HG02885 (cell line): ENCODE measurements at regions not wholly inside any gene's neighbourhood (a gene's known extent, or its start where the extent isn't known, plus 50 kb on each side); places are given as distances from the start of the nearest gene placed in this dataset.
"Not testable (repeated sequence)": the region's sequence is repeated elsewhere in the genome, so short reads cannot be mapped to it uniquely, and the experiment has no call there.

Experiments used
- ATAC-seq: cut with Tn5 transposase; IDR thresholded peaks from one replicate; pipeline ENCODE4 v1.9.1; 2021; ENCODE audit warnings: mild to moderate bottlenecking; ENCODE audit not compliant: unreplicated experiment, poor library complexity

GRCh38 chr5:154702477-154702876, 52.7 kb upstream of the LARP1 start:
- ATAC-seq, result no peak

DNA sequence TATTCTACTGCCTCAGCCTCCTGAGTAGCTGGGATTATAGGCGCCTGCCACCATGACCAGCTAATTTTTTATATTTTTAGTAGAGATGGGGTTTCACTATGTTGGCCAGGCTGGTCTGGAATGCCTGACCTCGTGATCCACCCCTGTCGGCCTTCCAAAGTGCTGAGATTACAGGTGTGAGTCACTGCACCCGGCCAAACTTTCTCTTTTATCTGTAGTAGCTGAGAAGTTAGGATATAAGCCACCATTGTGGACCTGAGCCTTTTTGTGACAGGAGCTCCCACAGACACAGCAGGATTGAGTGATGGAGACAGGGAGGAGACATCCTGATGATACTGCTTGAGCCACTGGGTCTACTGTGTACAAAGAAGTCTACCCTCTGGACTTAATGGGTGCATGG, 53.5 kb upstream of the LARP1 start:
- ATAC-seq, result not testable (repeated sequence)

- ATAC-seq, result no peak
Observed at GRCh38 chr5:154701181-154701580, 54.0 kb upstream of the LARP1 start.

- ATAC-seq, result not testable (repeated sequence)
Observed at GRCh38 chr5:154700289-154700928, 54.8 kb upstream of the LARP1 start.

DNA sequence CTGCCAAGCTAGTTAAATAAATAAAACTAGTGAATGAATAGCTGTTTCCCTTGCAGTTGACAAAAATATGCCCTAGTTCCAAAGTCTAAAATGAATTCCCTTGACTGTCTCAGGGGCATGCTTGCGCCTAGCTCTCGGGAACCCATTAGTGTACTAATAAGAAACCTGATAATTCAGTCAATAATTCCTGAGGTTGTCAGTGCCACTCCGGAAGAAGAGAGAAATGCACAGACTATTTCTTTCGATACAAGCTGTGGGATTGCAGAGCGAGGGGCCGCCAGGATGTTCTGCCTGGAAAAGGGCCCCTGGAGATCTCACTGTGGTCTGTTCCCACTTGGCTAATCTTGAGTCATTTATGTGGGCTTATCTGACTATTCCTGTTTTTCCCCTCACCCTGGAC, 56.4 kb upstream of the LARP1 start:
- no peak for ATAC-seq

DNA sequence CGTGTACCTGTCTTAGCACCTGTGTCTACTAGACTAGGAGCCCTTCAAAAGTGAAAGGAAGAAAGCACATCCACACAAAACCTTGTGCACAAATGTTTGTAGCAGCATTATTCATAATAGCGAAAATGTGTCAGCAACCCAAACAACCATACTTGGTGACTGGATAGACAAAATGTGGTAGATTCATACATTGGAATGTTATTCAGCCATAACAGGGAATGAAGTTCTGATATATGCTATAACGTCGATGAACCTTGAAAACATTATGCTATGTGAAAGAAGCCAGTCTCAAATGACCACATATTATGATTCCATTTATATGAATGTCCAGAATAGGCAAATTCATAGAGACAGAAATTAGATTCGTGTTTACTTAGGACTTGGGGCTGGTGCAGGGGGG, 57.8 kb upstream of the LARP1 start:
- ATAC-seq, result no peak

DNA sequence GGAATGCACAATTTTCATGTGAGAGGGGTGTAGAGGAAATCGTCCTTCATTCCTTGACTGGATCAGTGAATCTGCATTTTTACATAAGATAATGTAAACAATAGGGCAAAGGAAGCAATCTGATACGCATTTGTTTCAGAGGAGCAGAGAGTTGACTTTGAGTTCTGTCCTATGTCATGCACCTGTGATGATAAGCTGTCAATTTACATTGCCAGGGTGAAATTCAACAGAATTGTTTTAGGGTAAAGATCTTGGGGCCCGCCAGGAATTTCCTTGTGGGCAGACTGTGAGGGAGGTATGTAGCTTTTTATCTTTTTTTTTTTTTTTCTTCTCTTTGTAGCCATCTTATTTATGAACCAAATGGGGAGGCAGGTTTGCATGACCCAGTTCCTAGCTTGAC, 58.3 kb upstream of the LARP1 start:
- no peak for ATAC-seq

DNA sequence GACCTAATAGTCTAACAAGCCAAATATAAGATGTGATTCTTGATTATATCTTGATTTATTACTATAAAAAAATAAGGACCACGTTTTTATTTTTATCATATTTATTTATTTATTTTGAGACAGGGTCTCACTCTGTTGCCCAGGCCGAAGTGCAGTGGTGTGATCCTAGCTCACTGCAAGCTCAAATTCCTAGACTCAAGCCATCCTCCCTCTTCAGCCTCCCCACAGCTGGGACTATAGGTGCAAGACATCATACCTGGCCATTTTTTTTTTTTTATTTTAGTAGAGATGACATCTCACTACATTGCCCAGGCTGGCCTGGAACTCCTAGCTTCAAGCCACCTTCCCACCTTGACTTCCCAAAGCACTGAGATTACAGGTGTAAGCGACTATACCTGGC, 61.0 kb upstream of the LARP1 start:
- ATAC-seq, result no peak

- ATAC-seq, result no peak
Observed at GRCh38 chr5:154690488-154690887, 64.7 kb upstream of the LARP1 start.

DNA sequence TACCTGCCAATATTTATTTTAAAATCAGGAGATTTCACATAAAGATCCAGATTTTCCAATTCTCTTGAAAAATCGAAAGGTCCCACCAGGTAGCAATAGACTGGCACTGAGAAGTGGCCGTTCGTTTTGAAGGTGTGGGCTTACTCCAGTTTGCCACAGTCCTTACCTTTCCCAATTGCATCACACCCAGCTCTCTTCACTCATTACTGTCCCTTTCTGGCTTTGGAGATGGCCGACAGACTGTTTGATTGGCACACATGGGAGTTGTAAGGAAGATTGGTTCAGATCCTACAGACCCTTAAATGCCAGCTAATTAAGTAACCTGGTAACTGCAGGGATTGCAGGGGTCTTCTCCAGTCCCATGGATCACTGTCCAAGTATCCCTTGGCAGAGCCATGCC, 68.7 kb upstream of the LARP1 start:
- ATAC-seq, result no peak

- ATAC-seq, result peak; percentile 49
Observed at GRCh38 chr5:154683101-154683880, 71.9 kb upstream of the LARP1 start.

DNA sequence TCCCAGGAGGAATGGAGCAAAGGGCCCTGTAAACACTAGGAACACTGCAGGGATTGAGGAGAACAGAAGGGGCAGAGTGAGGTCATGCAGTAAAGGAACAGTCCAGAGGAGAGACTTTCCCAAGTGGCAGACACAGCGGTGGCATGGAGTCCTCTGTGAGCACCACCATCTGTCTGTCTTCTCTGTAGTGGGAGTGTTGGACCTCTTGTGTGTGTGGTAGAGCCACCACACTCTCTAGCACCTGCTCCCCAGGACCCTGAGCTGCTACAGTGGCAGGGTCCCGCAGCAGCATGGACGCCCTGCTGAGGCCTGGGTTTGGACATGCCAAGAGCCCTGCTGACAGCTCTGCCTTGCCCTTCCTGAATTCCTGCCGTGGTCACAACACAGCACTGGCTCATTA, 75.7 kb upstream of the LARP1 start:
- no peak for ATAC-seq

GRCh38 chr5:154677921-154678320, 77.3 kb upstream of the LARP1 start:
- no peak for ATAC-seq

- ATAC-seq, result no peak
Observed at GRCh38 chr5:154676508-154676907, 78.7 kb upstream of the LARP1 start.

- no peak for ATAC-seq
Observed at GRCh38 chr5:154674029-154674428, 81.1 kb upstream of the LARP1 start.

- ATAC-seq, result no peak
Observed at GRCh38 chr5:154673506-154673905, 81.7 kb upstream of the LARP1 start.

DNA sequence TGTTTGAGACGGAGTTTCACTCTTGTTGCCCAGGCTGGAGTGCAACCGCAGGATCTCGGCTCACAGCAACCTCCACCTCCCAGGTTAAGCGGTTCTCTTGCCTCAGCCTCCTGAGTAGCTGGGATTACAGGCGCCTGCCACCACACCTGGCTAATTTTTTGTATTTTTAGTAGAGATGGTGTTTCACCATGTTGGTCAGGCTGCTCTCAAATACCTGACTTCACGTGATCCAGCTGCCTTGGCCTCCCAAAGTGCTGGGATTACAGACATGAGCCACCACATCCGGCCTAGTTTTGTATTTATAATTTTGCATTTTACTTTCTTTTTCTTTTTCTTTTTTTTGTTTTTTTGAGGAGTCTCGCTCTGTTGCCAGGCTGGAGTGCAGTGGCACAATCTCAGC, 85.3 kb upstream of the LARP1 start:
- not testable (repeated sequence) for ATAC-seq

- no peak for ATAC-seq
Observed at GRCh38 chr5:154669402-154669801, 85.8 kb upstream of the LARP1 start.

DNA sequence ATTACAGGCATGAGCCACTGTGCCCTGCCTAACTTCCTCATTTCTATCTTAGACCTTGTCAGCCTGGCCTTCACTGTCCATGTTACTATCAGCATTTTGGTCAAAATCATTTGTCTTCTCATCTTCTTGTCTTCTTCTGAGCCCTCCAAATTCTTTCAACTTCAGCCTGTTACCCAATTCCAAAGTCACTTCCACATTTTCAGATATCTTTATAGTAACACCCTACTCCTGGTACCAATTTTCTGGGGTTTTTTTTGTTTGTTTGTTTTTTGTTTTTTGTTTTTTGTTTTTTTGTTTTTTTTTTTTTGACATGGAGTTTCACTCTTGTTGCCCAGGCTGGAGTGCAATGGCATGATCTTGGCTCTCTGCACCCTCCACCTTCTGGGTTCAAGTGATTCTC, 90.3 kb upstream of the LARP1 start:
- no peak for ATAC-seq

DNA sequence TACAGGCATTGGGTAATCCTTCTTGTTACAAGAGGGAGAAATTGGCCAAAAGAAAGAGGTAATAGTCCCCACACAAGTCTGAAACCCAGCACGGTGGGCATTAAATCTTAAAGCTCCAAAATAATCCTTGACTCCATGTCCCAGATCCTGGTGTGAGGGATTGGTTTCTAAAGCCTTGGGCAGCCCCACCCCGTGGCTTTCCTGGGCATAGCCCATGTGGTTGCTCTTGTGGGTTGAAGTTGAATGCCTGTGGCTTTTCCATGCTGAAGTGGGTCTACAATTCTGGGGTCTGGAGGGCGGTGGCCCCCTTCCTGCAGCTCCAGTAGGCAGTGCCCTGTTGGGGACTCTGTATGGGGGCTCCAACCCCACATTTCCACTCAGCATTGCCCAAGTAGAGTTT, 91.8 kb upstream of the LARP1 start:
- ATAC-seq, result no peak

- ATAC-seq, result no peak
Observed at GRCh38 chr5:154654486-154655371, 100.4 kb upstream of the LARP1 start.
